A673 (cell line): ENCODE measurements at regions not wholly inside any gene's neighbourhood (a gene's known extent, or its start where the extent isn't known, plus 50 kb on each side); places are given as distances from the start of the nearest gene placed in this dataset.
A peak's percentile ranks its signal among the peaks of the same experiment; 100 is the strongest.
"Not testable (repeated sequence)": the region's sequence is repeated elsewhere in the genome, so short reads cannot be mapped to it uniquely, and the experiment has no call there.

ENCODE experiments used
- BruUV-seq: library from RNA; stranded (reverse); fragments of 400-500 nt; replicated peaks from 2 replicates; lab custom pipeline; 2021; lab: Mats Ljungman, UMichigan
- CTCF ChIA-PET: fragments of 300-600 bp; sonication (Branson Sonifier 250); formaldehyde crosslinking; loops from one replicate; lab custom pipeline; 2022; ENCODE audit warnings: antibody characterized with exemption; lab: Charles Lee
- POLR2A ChIA-PET: fragments of 300-600 bp; sonication (Branson Sonifier 250); formaldehyde crosslinking; loops from one replicate; lab custom pipeline; 2022; ENCODE audit warnings: antibody characterized with exemption; ENCODE audit not compliant: low non-redundant PET; lab: Charles Lee
- DNase-seq: peaks from one replicate; pipeline ENCODE4 v3.0.0-alpha.2; 2015; ENCODE audit warnings: low spot score
- H3K27ac ChIP-seq: fragments of 200-600 bp; sonication (generic); 2 replicates; pipeline ENCODE4 v1.5.1; 2016; ENCODE audit warnings: mixed run types, low read depth, mild to moderate bottlenecking, mixed read lengths, antibody characterized with exemption, low read length; ENCODE audit not compliant: poor library complexity, severe bottlenecking
- H3K27me3 ChIP-seq: fragments of 200-600 bp; sonication (generic); replicated peaks from 2 replicates; pipeline ENCODE4 v1.6.1; 2017; ENCODE audit warnings: mixed run types, low read depth, mild to moderate bottlenecking, mixed read lengths, antibody characterized with exemption, low read length; ENCODE audit not compliant: insufficient read depth, poor library complexity
- H3K36me3 ChIP-seq: fragments of 200-600 bp; sonication (generic); 2 replicates; pipeline ENCODE4 v1.6.1; 2016; ENCODE audit warnings: mixed run types, mild to moderate bottlenecking, mixed read lengths, antibody characterized with exemption, low read length; ENCODE audit not compliant: insufficient read depth, poor library complexity, severe bottlenecking
- H3K4me1 ChIP-seq: fragments of 200-600 bp; sonication (generic); 2 replicates; pipeline ENCODE4 v1.6.1; 2017; ENCODE audit warnings: mixed run types, mild to moderate bottlenecking, mixed read lengths, antibody characterized with exemption, low read length; ENCODE audit not compliant: insufficient read depth, poor library complexity, severe bottlenecking
- H3K4me3 ChIP-seq: fragments of 200-600 bp; sonication (generic); 2 replicates; pipeline ENCODE4 v1.5.1; 2016; ENCODE audit warnings: low read depth, mixed run types, mild to moderate bottlenecking, mixed read lengths, low read length; ENCODE audit not compliant: poor library complexity, severe bottlenecking
- H3K9me3 ChIP-seq: fragments of 200-600 bp; sonication (generic); 2 replicates; pipeline ENCODE4 v1.6.1; 2016; ENCODE audit warnings: mixed run types, low read depth, mild to moderate bottlenecking, mixed read lengths, antibody characterized with exemption, low read length; ENCODE audit not compliant: poor library complexity, severe bottlenecking
- intact Hi-C: fragments of 100-400 bp; cut with micrococcal nuclease; formaldehyde crosslinking; loops from one replicate; pipeline ENCODE4 v1.10.0; 2022; ENCODE audit not compliant: unreplicated experiment

DNA sequence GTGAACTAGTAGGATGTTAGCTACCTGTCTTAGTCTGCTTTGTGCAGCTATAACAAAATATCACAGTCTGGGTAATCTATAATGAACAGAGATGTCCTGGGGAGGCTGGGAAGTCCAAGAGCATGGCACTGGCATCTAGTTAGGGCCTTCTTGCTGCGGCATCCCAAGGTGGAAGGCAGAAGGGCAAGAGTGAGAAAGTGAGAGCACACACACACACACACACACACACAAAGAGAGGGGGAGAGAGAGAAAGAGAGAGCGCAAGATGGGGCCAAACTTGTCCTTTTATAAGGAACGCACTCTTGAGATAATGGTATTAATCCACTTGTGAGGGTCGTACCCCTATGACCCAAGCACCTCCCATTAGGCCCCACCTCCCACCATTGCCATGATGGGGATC is 4423.6 kb upstream of the TPTE start:
- intact Hi-C loops, H3K27ac ChIP-seq, H3K36me3 ChIP-seq, CTCF ChIA-PET, BruUV-seq, H3K9me3 ChIP-seq, H3K27me3 ChIP-seq, DNase-seq, H3K4me1 ChIP-seq, POLR2A ChIA-PET, H3K4me3 ChIP-seq: not testable (repeated sequence)

- H3K4me1 ChIP-seq, H3K9me3 ChIP-seq, CTCF ChIA-PET, POLR2A ChIA-PET, BruUV-seq, H3K27me3 ChIP-seq, H3K36me3 ChIP-seq, H3K27ac ChIP-seq, intact Hi-C loops, H3K4me3 ChIP-seq, DNase-seq: not testable (repeated sequence)
These were observed 4423.0 kb upstream of the TPTE start for GRCh38 chr21:6098191-6098935.

- CTCF ChIA-PET, H3K36me3 ChIP-seq, H3K9me3 ChIP-seq, DNase-seq, H3K4me3 ChIP-seq, intact Hi-C loops, H3K27ac ChIP-seq, BruUV-seq, H3K27me3 ChIP-seq, H3K4me1 ChIP-seq, POLR2A ChIA-PET: not testable (repeated sequence)
These were observed 4419.8 kb upstream of the TPTE start for GRCh38 chr21:6101588-6101987.

- H3K27me3 ChIP-seq, POLR2A ChIA-PET, DNase-seq, CTCF ChIA-PET, H3K4me1 ChIP-seq, H3K27ac ChIP-seq, H3K9me3 ChIP-seq, H3K4me3 ChIP-seq, BruUV-seq, intact Hi-C loops, H3K36me3 ChIP-seq: not testable (repeated sequence)
These were observed 4416.8 kb upstream of the TPTE start for GRCh38 chr21:6104546-6104945.

GRCh38 chr21:6106686-6107567 is 4414.5 kb upstream of the TPTE start:
- H3K27ac ChIP-seq, H3K27me3 ChIP-seq, H3K9me3 ChIP-seq, CTCF ChIA-PET, H3K36me3 ChIP-seq, H3K4me3 ChIP-seq, DNase-seq, BruUV-seq, H3K4me1 ChIP-seq, POLR2A ChIA-PET, intact Hi-C loops: not testable (repeated sequence)

GRCh38 chr21:6108894-6109293 is 4412.5 kb upstream of the TPTE start:
- H3K36me3 ChIP-seq, DNase-seq, H3K4me1 ChIP-seq, H3K4me3 ChIP-seq, intact Hi-C loops, H3K27me3 ChIP-seq, BruUV-seq, H3K9me3 ChIP-seq, CTCF ChIA-PET, POLR2A ChIA-PET, H3K27ac ChIP-seq: not testable (repeated sequence)

DNA sequence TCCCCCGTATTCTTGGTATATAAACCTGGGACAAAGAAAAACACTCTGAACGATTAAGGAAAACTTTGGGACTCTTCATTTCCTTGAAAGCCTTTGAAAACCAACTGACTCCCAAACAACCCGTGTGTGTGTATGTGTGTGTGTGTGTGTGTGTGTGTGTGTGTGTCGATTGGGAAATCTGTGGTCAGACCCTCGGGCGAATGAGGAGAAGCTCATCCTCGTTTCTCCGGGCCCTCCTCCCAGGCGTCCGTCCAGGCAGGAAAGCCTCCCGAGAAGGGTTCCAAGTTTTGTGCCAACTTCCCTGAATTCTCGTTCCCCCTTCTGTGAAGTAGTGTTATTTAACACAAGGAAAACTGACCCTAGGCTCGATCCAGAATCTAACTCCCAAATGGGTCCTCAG is 4411.6 kb upstream of the TPTE start:
- H3K4me3 ChIP-seq, CTCF ChIA-PET, POLR2A ChIA-PET, H3K36me3 ChIP-seq, H3K27me3 ChIP-seq, BruUV-seq, H3K9me3 ChIP-seq, H3K4me1 ChIP-seq, H3K27ac ChIP-seq, intact Hi-C loops: not testable (repeated sequence)
- DNase-seq: peak; percentile 0
